ENCODE measurements at regions not wholly inside any gene's neighbourhood (a gene's known extent, or its start where the extent isn't known, plus 50 kb on each side); places are given as distances from the start of the nearest gene placed in this dataset.

DNA sequence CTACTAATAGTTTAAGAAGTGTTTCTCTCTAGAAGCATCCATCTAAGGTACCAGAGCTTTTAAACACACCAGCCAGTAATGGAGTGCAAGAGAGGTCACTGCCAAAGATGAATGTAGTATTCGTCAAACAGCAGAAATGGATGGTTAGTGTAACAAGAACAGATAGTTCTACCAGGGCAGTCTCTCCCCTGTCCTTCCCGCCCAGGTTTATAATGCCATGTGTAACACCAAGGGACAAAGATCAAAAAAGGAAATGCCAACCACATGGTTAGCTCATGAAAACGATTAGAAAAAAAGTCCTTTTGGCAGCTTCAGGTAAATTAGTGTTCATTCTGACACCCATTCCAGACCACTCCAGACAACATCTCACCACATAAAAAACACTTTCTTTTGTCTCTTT, 100.9 kb downstream of the RPS29 start:
- TF ChIP-seq CTCF (IDR thresholded peaks at IDR 0.05) (no peak), POLR2A (IDR thresholded peaks at IDR 0.05) (no peak)

Measured in uterus (tissue), 2 donors.